Trophoblast cell (in vitro differentiated cells and primary cell): ENCODE measurements at regions not wholly inside any gene's neighbourhood (a gene's known extent, or its start where the extent isn't known, plus 50 kb on each side); places are given as distances from the start of the nearest gene placed in this dataset.
A peak's percentile ranks its signal among the peaks of the same experiment; 100 is the strongest.

Experiments used
- DNase-seq, 2 donors: peaks; one replicate each; pipeline ENCODE4 v3.0.0-alpha.2; 2016
- H2AFZ ChIP-seq: 2 replicates; pipeline ENCODE4 v1.6.1; 2013; ENCODE audit warnings: low read length, moderate library complexity, mild to moderate bottlenecking; ENCODE audit not compliant: insufficient read depth, poor library complexity
- H2AK5ac ChIP-seq: 2 replicates; pipeline ENCODE4 v1.6.1; 2013; ENCODE audit warnings: mild to moderate bottlenecking, low read length
- H2BK120ac ChIP-seq: 2 replicates; pipeline ENCODE4 v1.6.1; 2013; ENCODE audit warnings: low read length, mild to moderate bottlenecking, moderate library complexity; ENCODE audit not compliant: insufficient read depth, poor library complexity
- H2BK12ac ChIP-seq: 2 replicates; pipeline ENCODE4 v1.6.1; 2013; ENCODE audit warnings: mild to moderate bottlenecking, low read length, moderate library complexity
- H2BK5ac ChIP-seq: 2 replicates; pipeline ENCODE4 v1.6.1; 2013; ENCODE audit warnings: low read length, low read depth, moderate library complexity, mild to moderate bottlenecking; ENCODE audit not compliant: poor library complexity
- H3K14ac ChIP-seq: 2 replicates; pipeline ENCODE4 v1.6.1; 2013; ENCODE audit warnings: mild to moderate bottlenecking, low read length
- H3K18ac ChIP-seq: 2 replicates; pipeline ENCODE4 v1.6.1; 2013; ENCODE audit warnings: mild to moderate bottlenecking, low read length
- H3K23ac ChIP-seq: 2 replicates; pipeline ENCODE4 v1.6.1; 2013; ENCODE audit warnings: low read length
- H3K27ac ChIP-seq: 2 replicates; pipeline ENCODE4 v1.5.1; 2013; ENCODE audit warnings: low read depth, mild to moderate bottlenecking, inconsistent platforms, low read length, moderate library complexity
- H3K27me3 ChIP-seq: 2 replicates; pipeline ENCODE4 v1.6.1; 2013; ENCODE audit warnings: inconsistent platforms, mild to moderate bottlenecking, low read length, moderate library complexity; ENCODE audit not compliant: insufficient read depth
- H3K36me3 ChIP-seq, 2 experiments: 1 replicate in 1 of 2; 2 replicates in 1 of 2; pipeline ENCODE4 v1.6.1; 2013; ENCODE audit warnings: low read length in 2 of 2, mild to moderate bottlenecking in 2 of 2, moderate library complexity in 1 of 2; ENCODE audit not compliant: insufficient read depth in 2 of 2, control insufficient read depth in 1 of 2
- H3K4ac ChIP-seq: 2 replicates; pipeline ENCODE4 v1.6.1; 2013; ENCODE audit warnings: low read depth, mild to moderate bottlenecking, low read length, moderate library complexity
- H3K4me1 ChIP-seq, 2 experiments: 1 replicate in 1 of 2; 2 replicates in 1 of 2; pipeline ENCODE4 v1.6.1; 2013; ENCODE audit warnings: low read length in 2 of 2, mild to moderate bottlenecking in 2 of 2, moderate library complexity in 1 of 2; ENCODE audit not compliant: insufficient read depth in 2 of 2, control insufficient read depth in 1 of 2
- H3K4me2 ChIP-seq: 2 replicates; pipeline ENCODE4 v1.6.1; 2013; ENCODE audit warnings: inconsistent platforms, mild to moderate bottlenecking, low read length, moderate library complexity
- H3K4me3 ChIP-seq: 2 replicates; pipeline ENCODE4 v1.5.1; 2013; ENCODE audit warnings: mild to moderate bottlenecking, low read depth, low read length, inconsistent platforms
- H3K79me1 ChIP-seq: one replicate; pipeline ENCODE4 v1.6.1; 2013; ENCODE audit warnings: low read length
- H3K79me2 ChIP-seq: 2 replicates; pipeline ENCODE4 v1.6.1; 2013; ENCODE audit warnings: low read length, mild to moderate bottlenecking; ENCODE audit not compliant: control insufficient read depth, insufficient read depth, poor library complexity
- H3K9ac ChIP-seq: 2 replicates; pipeline ENCODE4 v1.6.1; 2013; ENCODE audit warnings: mild to moderate bottlenecking, low read length
- H3K9me3 ChIP-seq: 2 replicates; pipeline ENCODE4 v1.6.1; 2013; ENCODE audit warnings: low read depth, mild to moderate bottlenecking, control low read depth, inconsistent platforms, low read length; ENCODE audit not compliant: insufficient read depth
- H4K12ac ChIP-seq: 2 replicates; pipeline ENCODE4 v1.6.1; 2013; ENCODE audit warnings: low read depth, mild to moderate bottlenecking, low read length, moderate library complexity
- H4K8ac ChIP-seq: 2 replicates; pipeline ENCODE4 v1.6.1; 2013; ENCODE audit warnings: low read depth, mild to moderate bottlenecking, low read length, moderate library complexity
- H4K91ac ChIP-seq: one replicate; pipeline ENCODE4 v1.6.1; 2013; ENCODE audit warnings: low read depth, mild to moderate bottlenecking, low read length, moderate library complexity
- WGBS: extraction: QIAGEN DNeasy Blood & Tissue Kit; methylation state at CpG from one replicate; pipeline ENCODE4 v1.1.7; 2013; ENCODE audit warnings: missing lambda C conversion rate; ENCODE audit not compliant: insufficient read length, insufficient coverage; ENCODE audit errors: extremely low coverage; 5-methylcytosine and 5-hydroxymethylcytosine counted together

- no peaks in the 10 kb centered on the region for H3K27me3 ChIP-seq
- no peak for DNase-seq
- no peaks in the 10 kb centered on the region for H3K9me3 ChIP-seq
Observed at GRCh38 chr6:112549749-112550148, 202.6 kb downstream of the RFPL4B start.

GRCh38 chr6:112557435-112557834, 210.3 kb downstream of the RFPL4B start:
- no peak overlapping the region for H2BK5ac ChIP-seq
- H3K9ac ChIP-seq: no peak overlapping the region
- DNase-seq: peak in 1 of 2 donors; percentile 55
- H3K18ac ChIP-seq: no peak overlapping the region
- H4K91ac ChIP-seq: no peak overlapping the region
- no peaks in the 10 kb centered on the region for H3K4me1 ChIP-seq
- no peak overlapping the region for H4K8ac ChIP-seq
- H3K27me3 ChIP-seq: no peaks in the 10 kb centered on the region
- no peaks in the 10 kb centered on the region for H3K36me3 ChIP-seq
- H2AFZ ChIP-seq: no peak overlapping the region
- H4K12ac ChIP-seq: no peak overlapping the region
- H2BK120ac ChIP-seq: no peak overlapping the region
- no peaks in the 10 kb centered on the region for H3K79me1 ChIP-seq
- no peak overlapping the region for H3K14ac ChIP-seq
- no peak overlapping the region for H2BK12ac ChIP-seq
- no peak overlapping the region for H3K4ac ChIP-seq
- no peak overlapping the region for H3K27ac ChIP-seq
- no peak overlapping the region for H3K4me3 ChIP-seq
- H3K79me2 ChIP-seq: no peaks in the 10 kb centered on the region
- H3K23ac ChIP-seq: no peak overlapping the region
- no peak overlapping the region for H3K4me2 ChIP-seq
- H2AK5ac ChIP-seq: no peak overlapping the region
- no peaks in the 10 kb centered on the region for H3K9me3 ChIP-seq

More at GRCh38 chr6:112549749-112550148, 202.6 kb downstream of the RFPL4B start:
- no peaks in the 10 kb centered on the region for H3K4me1 ChIP-seq
- no peaks in the 10 kb centered on the region for H3K36me3 ChIP-seq
- no peak overlapping the region for H4K12ac ChIP-seq
- no peak overlapping the region for H3K14ac ChIP-seq
- H3K4ac ChIP-seq: no peak overlapping the region
- no peaks in the 10 kb centered on the region for H3K79me2 ChIP-seq
- H3K27ac ChIP-seq: no peak overlapping the region
- H4K91ac ChIP-seq: no peak overlapping the region
- no peak overlapping the region for H2AK5ac ChIP-seq
- no peak overlapping the region for H2BK12ac ChIP-seq
- H3K4me3 ChIP-seq: no peak overlapping the region
- H3K79me1 ChIP-seq: no peaks in the 10 kb centered on the region
- H2BK120ac ChIP-seq: no peak overlapping the region
- H3K4me2 ChIP-seq: no peak overlapping the region
- WGBS: no CpG with 5 or more reads among the region's 1 CpG
- no peak overlapping the region for H4K8ac ChIP-seq
- H2AFZ ChIP-seq: no peak overlapping the region
- no peak overlapping the region for H3K9ac ChIP-seq
- no peak overlapping the region for H3K18ac ChIP-seq
- no peak overlapping the region for H2BK5ac ChIP-seq
- H3K23ac ChIP-seq: no peak overlapping the region

- Histone ChIP-seq H3K14ac (no peak overlapping the region), H2AK5ac (no peak overlapping the region), H3K4me1 (no peaks in the 10 kb centered on the region), H2BK12ac (no peak overlapping the region), H3K9ac (no peak overlapping the region), H3K4me2 (no peak overlapping the region), H2BK5ac (no peak overlapping the region), H4K91ac (no peak overlapping the region), H3K9me3 (no peaks in the 10 kb centered on the region), H4K12ac (no peak overlapping the region), H3K4ac (no peak overlapping the region), H4K8ac (no peak overlapping the region), H3K18ac (no peak overlapping the region), H3K4me3 (no peak overlapping the region), H3K79me1 (no peaks in the 10 kb centered on the region), H3K27me3 (no peaks in the 10 kb centered on the region), H2AFZ (no peak overlapping the region), H3K23ac (no peak overlapping the region), H3K36me3 (no peaks in the 10 kb centered on the region), H2BK120ac (no peak overlapping the region), H3K79me2 (no peaks in the 10 kb centered on the region), H3K27ac (no peak overlapping the region)
- DNase-seq: peak; percentile 68 to 95
Observed at GRCh38 chr6:112557961-112558360, 210.8 kb downstream of the RFPL4B start.

GRCh38 chr6:112560651-112561050, 213.5 kb downstream of the RFPL4B start:
- no peak overlapping the region for H3K23ac ChIP-seq
- no peak overlapping the region for H3K9ac ChIP-seq
- H3K4me3 ChIP-seq: no peak overlapping the region
- H3K36me3 ChIP-seq: no peaks in the 10 kb centered on the region
- no peaks in the 10 kb centered on the region for H3K79me2 ChIP-seq
- H2BK120ac ChIP-seq: no peak overlapping the region
- H3K4ac ChIP-seq: no peak overlapping the region
- no peak overlapping the region for H2AFZ ChIP-seq
- H2BK5ac ChIP-seq: no peak overlapping the region
- H3K79me1 ChIP-seq: no peaks in the 10 kb centered on the region
- no peak overlapping the region for H3K4me2 ChIP-seq
- H3K4me1 ChIP-seq: no peaks in the 10 kb centered on the region
- H3K27ac ChIP-seq: no peak overlapping the region
- no peak overlapping the region for H4K8ac ChIP-seq
- H3K14ac ChIP-seq: no peak overlapping the region
- WGBS: no CpG with 5 or more reads among the region's 2 CpGs
- H4K91ac ChIP-seq: no peak overlapping the region
- no peaks in the 10 kb centered on the region for H3K9me3 ChIP-seq
- H2AK5ac ChIP-seq: no peak overlapping the region
- H3K18ac ChIP-seq: no peak overlapping the region
- no peak overlapping the region for H2BK12ac ChIP-seq
- no peaks in the 10 kb centered on the region for H3K27me3 ChIP-seq
- DNase-seq: no peak
- no peak overlapping the region for H4K12ac ChIP-seq
